PC-9 (cell line): ENCODE measurements at regions not wholly inside any gene's neighbourhood (a gene's known extent, or its start where the extent isn't known, plus 50 kb on each side); places are given as distances from the start of the nearest gene placed in this dataset.

Experiments
- BruUV-seq: library from RNA; stranded (reverse); fragments of 400-500 nt; replicated peaks from 2 replicates; lab custom pipeline; 2021; lab: Mats Ljungman, UMichigan
- CTCF ChIA-PET: fragments of 300-600 bp; sonication (Branson Sonifier 250); formaldehyde crosslinking; loops from one replicate; lab custom pipeline; 2022; ENCODE audit warnings: antibody characterized with exemption; lab: Charles Lee
- POLR2A ChIA-PET: fragments of 300-600 bp; sonication (Branson Sonifier 250); formaldehyde crosslinking; loops from one replicate; lab custom pipeline; 2022; ENCODE audit warnings: antibody characterized with exemption; ENCODE audit not compliant: unreplicated experiment; lab: Charles Lee
- DNase-seq, 2 experiments: peaks; one replicate each; pipeline versions ENCODE4 v3.0.0 to v3.0.0-alpha.2; 2015 to 2022; ENCODE audit warnings: mixed read lengths in 1 of 2
- H2AFZ ChIP-seq: fragments of 200-600 bp; sonication (generic); 2 replicates; pipeline ENCODE4 v1.8.1; 2017; ENCODE audit warnings: antibody characterized with exemption
- H3F3A ChIP-seq: fragments of 200-600 bp; sonication (generic); 2 replicates; pipeline ENCODE4 v1.8.1; 2017; ENCODE audit warnings: antibody characterized with exemption, mild to moderate bottlenecking, low read depth; ENCODE audit not compliant: insufficient read depth
- H3K27ac ChIP-seq: fragments of 200-600 bp; sonication (generic); 2 replicates; pipeline ENCODE4 v1.6.1; 2016; ENCODE audit warnings: mixed run types
- H3K27me3 ChIP-seq: fragments of 200-600 bp; sonication (generic); 2 replicates; pipeline ENCODE4 v1.6.1; 2016; ENCODE audit warnings: low read depth, mixed run types; ENCODE audit not compliant: insufficient read depth
- H3K36me3 ChIP-seq: fragments of 200-600 bp; sonication (generic); 2 replicates; pipeline ENCODE4 v1.6.1; 2016; ENCODE audit warnings: low read depth, mixed run types
- H3K4me1 ChIP-seq: fragments of 200-600 bp; sonication (generic); replicated peaks from 2 replicates; pipeline ENCODE4 v1.6.1; 2016; ENCODE audit warnings: mixed run types; ENCODE audit not compliant: insufficient read depth
- H3K4me2 ChIP-seq: fragments of 200-600 bp; sonication (generic); 2 replicates; pipeline ENCODE4 v1.6.1; 2017; ENCODE audit warnings: mixed run types
- H3K4me3 ChIP-seq: fragments of 200-600 bp; sonication (generic); 2 replicates; pipeline ENCODE4 v1.6.1; 2016; ENCODE audit warnings: mixed run types
- H3K79me2 ChIP-seq: fragments of 200-600 bp; sonication (generic); 2 replicates; pipeline ENCODE4 v1.6.1; 2017; ENCODE audit warnings: low read depth, mixed run types
- H3K9me2 ChIP-seq: fragments of 200-600 bp; sonication (generic); 2 replicates; pipeline ENCODE4 v1.8.1; 2017; ENCODE audit warnings: mild to moderate bottlenecking; ENCODE audit not compliant: insufficient read depth
- H3K9me3 ChIP-seq: fragments of 200-600 bp; sonication (generic); 2 replicates; pipeline ENCODE4 v1.8.1; 2016; ENCODE audit warnings: low read depth; ENCODE audit not compliant: insufficient read depth
- H4K20me1 ChIP-seq: fragments of 200-600 bp; sonication (generic); 2 replicates; pipeline ENCODE4 v1.8.1; 2017; ENCODE audit not compliant: insufficient read depth
- CTCF ChIP-seq: fragments of 200-600 bp; sonication (generic); conservative IDR thresholded peaks from 2 replicates; pipeline ENCODE4 v1.6.1; 2017; ENCODE audit warnings: mixed run types, antibody characterized with exemption, mild to moderate bottlenecking, moderate library complexity
- EZH2 ChIP-seq: fragments of 200-600 bp; sonication (generic); IDR thresholded peaks from 2 replicates; pipeline ENCODE4 v1.8.0; 2017; ENCODE audit warnings: antibody characterized with exemption, low read depth
- intact Hi-C: fragments of 100-400 bp; cut with micrococcal nuclease; formaldehyde crosslinking; loops from one replicate; pipeline ENCODE4 v1.10.0; 2022; ENCODE audit not compliant: unreplicated experiment

- ChIA-PET POLR2A (no interaction called here), CTCF (no interaction called here)
- BruUV-seq = no TSS peak
Observed at GRCh38 chr11:80771017-80771416, 1330.2 kb upstream of the TENM4 start.

GRCh38 chr11:80758787-80759186 lies 1318.0 kb upstream of the TENM4 start:
- POLR2A ChIA-PET = interaction anchor here (1.1 kb wide), 1 partner anchor 260 kb away, joined by 4 read pairs; no protein-coding TSS in a partner anchor
- CTCF ChIA-PET = no interaction called here
- TF ChIP-seq CTCF = no peak
- TF ChIP-seq EZH2 = no peak

More at GRCh38 chr11:80771017-80771416, 1330.2 kb upstream of the TENM4 start:
- Histone ChIP-seq H3K27me3 (no peaks in the 10 kb centered on the region), H3F3A (no peaks in the 10 kb centered on the region), H3K4me2 (no peak overlapping the region), H3K79me2 (no peaks in the 10 kb centered on the region), H3K4me1 (no peaks in the 10 kb centered on the region), H3K9me3 (no peaks in the 10 kb centered on the region), H2AFZ (no peak overlapping the region; the same call in 1 of the 2 replicates), H3K4me3 (no peak overlapping the region), H3K36me3 (no peaks in the 10 kb centered on the region), H4K20me1 (no peaks in the 10 kb centered on the region), H3K27ac (no peak overlapping the region), H3K9me2 (no peaks in the 10 kb centered on the region)
- intact Hi-C loops = no loop called here
- TF ChIP-seq EZH2 (no peak), CTCF (no peak)
- DNase-seq = no peak

GRCh38 chr11:80748207-80748925 lies 1307.5 kb upstream of the TENM4 start:
- H3K4me2 ChIP-seq = no peak overlapping the region
- H3K36me3 ChIP-seq = no peaks in the 10 kb centered on the region
- no peaks in the 10 kb centered on the region for H3K4me1 ChIP-seq
- H3K4me3 ChIP-seq = no peak overlapping the region
- no peaks in the 10 kb centered on the region for H3K27me3 ChIP-seq
- POLR2A ChIA-PET = no interaction called here
- no peak for DNase-seq
- no peak overlapping the region for H3K27ac ChIP-seq
- intact Hi-C loops = no loop called here
- H2AFZ ChIP-seq = 0 out of 2 replicates have a peak overlapping the region, but pooled peaks have one; percentile 21
- H3K9me2 ChIP-seq = no peaks in the 10 kb centered on the region; the same call in 1 of the 2 replicates
- H3F3A ChIP-seq = no peaks in the 10 kb centered on the region
- no TSS peak for BruUV-seq
- no peaks in the 10 kb centered on the region; the same call in 1 of the 2 replicates for H3K9me3 ChIP-seq
- TF ChIP-seq CTCF = no peak
- no peak for TF ChIP-seq EZH2
- no peaks in the 10 kb centered on the region for H4K20me1 ChIP-seq
- no peaks in the 10 kb centered on the region for H3K79me2 ChIP-seq
- CTCF ChIA-PET = no interaction called here

More at GRCh38 chr11:80758787-80759186, 1318.0 kb upstream of the TENM4 start:
- Histone ChIP-seq H3K27ac (no peak overlapping the region), H3K9me3 (no peaks in the 10 kb centered on the region), H3K4me1 (no peaks in the 10 kb centered on the region), H3K4me3 (no peak overlapping the region), H3K4me2 (no peak overlapping the region), H2AFZ (no peak overlapping the region), H4K20me1 (no peaks in the 10 kb centered on the region), H3F3A (no peaks in the 10 kb centered on the region), H3K79me2 (no peaks in the 10 kb centered on the region), H3K36me3 (no peaks in the 10 kb centered on the region), H3K27me3 (no peaks in the 10 kb centered on the region), H3K9me2 (no peaks in the 10 kb centered on the region)
- DNase-seq = no peak
- intact Hi-C loops = no loop called here
- no TSS peak for BruUV-seq
